ENCODE measurements at regions not wholly inside any gene's neighbourhood (a gene's known extent, or its start where the extent isn't known, plus 50 kb on each side); places are given as distances from the start of the nearest gene placed in this dataset.

DNA sequence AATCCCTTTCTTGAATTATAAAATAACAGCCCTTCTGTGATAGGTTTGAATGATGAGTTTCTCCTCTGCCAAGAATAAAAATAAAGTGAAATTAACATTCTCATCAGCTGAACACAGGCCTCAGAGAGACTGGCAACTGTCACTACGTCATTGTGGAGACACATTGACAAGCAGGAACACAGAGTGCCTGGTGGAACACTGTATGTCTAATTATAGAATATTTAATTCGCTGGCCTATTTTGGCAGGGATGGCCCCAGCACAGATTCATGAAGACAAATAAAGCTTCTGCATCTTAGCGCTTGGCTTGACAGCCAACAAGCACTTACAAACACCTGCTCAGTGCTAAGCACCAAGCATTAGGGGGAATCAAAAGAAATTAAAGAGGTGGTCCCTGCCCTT lies 52.0 kb upstream of the SMYD2 start:
- no peak for DNase-seq (ENCODE audit: low read depth)
- TF ChIP-seq, protein P1, sequence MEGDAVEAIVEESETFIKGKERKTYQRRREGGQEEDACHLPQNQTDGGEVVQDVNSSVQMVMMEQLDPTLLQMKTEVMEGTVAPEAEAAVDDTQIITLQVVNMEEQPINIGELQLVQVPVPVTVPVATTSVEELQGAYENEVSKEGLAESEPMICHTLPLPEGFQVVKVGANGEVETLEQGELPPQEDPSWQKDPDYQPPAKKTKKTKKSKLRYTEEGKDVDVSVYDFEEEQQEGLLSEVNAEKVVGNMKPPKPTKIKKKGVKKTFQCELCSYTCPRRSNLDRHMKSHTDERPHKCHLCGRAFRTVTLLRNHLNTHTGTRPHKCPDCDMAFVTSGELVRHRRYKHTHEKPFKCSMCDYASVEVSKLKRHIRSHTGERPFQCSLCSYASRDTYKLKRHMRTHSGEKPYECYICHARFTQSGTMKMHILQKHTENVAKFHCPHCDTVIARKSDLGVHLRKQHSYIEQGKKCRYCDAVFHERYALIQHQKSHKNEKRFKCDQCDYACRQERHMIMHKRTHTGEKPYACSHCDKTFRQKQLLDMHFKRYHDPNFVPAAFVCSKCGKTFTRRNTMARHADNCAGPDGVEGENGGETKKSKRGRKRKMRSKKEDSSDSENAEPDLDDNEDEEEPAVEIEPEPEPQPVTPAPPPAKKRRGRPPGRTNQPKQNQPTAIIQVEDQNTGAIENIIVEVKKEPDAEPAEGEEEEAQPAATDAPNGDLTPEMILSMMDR (IDR thresholded peaks at IDR 0.05; ENCODE audit: insufficient read depth, low read depth, low read length, missing control alignments) = no peak

DNA sequence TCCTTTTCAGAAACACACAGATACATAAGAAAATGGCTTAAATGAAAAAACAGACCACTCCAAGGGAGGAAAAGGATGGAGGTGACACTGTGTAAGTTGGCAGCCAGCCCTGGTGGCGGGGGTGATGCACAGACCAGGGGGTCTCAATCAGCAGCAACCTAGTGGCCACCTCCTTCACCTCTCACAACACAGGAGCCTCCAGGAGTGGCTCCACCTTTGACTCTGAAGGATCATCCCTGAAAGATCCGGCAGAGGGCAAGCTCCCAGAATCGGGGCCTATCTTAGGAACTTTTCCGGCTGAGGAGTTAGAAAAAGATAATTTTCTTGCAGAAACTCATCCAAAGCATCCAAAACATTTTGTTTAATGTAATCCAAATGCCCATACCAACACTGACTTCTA lies 51.2 kb upstream of the SMYD2 start:
- H3K4me3 ChIP-seq (ENCODE audit: low read depth, low read length) = no peak overlapping the region
- DNase-seq (ENCODE audit: low read depth) = no peak
- TF ChIP-seq, protein P1 (IDR thresholded peaks at IDR 0.05; ENCODE audit: insufficient read depth, low read depth, low read length, missing control alignments) = no peak

More for the DNA sequence above, 52.0 kb upstream of the SMYD2 start:
- H3K4me3 ChIP-seq (ENCODE audit: low read depth, low read length) = no peak overlapping the region
